Coronary artery (tissue), 2 donors: ENCODE measurements at regions not wholly inside any gene's neighbourhood (a gene's known extent, or its start where the extent isn't known, plus 50 kb on each side); places are given as distances from the start of the nearest gene placed in this dataset.

Experiments used
- DNase-seq: peaks from one replicate; pipeline ENCODE4 v3.0.0-alpha.2; 2017; ENCODE audit warnings: low spot score
- H3K27ac ChIP-seq, 2 donors: fragments of 200-600 bp; sonication (generic); one replicate each; pipeline ENCODE4 v1.5.1; 2016 to 2019
- H3K4me3 ChIP-seq: fragments of 200-600 bp; sonication (generic); 2 replicates; pipeline ENCODE4 v1.5.1; 2016; ENCODE audit warnings: mild to moderate bottlenecking, moderate library complexity
- CTCF ChIP-seq: fragments of 200-600 bp; sonication (generic); IDR thresholded peaks from one replicate; pipeline ENCODE4 v1.5.1; 2019; ENCODE audit warnings: antibody characterized with exemption

GRCh38 chr2:10201201-10201600, 78.7 kb downstream of the RRM2 start:
- Histone ChIP-seq H3K27ac (no peak overlapping the region), H3K4me3 (no peak overlapping the region)
- TF ChIP-seq CTCF, result no peak
- DNase-seq, result no peak

GRCh38 chr2:10202131-10202665, 79.7 kb downstream of the RRM2 start:
- no peak overlapping the region for H3K27ac ChIP-seq
- H3K4me3 ChIP-seq, result no peak overlapping the region
- no peak for DNase-seq
- TF ChIP-seq CTCF, result no peak

GRCh38 chr2:10204326-10205161, 82.0 kb downstream of the RRM2 start:
- no peak for TF ChIP-seq CTCF
- H3K4me3 ChIP-seq, result no peak overlapping the region
- no peak for DNase-seq
- H3K27ac ChIP-seq, result no peak overlapping the region

DNA sequence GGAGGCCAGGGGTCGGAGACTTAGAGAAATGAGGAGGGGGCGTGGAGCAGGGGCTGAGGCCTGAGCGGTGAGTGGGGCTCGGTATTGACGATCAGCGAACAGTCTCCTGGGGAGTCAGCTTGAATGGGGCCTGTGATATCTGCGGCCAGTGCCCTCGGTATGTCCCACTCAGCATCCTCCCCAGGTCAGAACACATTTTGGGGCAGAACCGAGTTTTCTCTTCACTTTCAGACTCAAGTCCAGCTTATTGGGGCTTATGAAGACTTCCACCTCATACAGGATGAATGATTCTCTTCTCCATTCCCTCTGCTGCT, 82.6 kb downstream of the RRM2 start:
- H3K4me3 ChIP-seq, result no peak overlapping the region
- DNase-seq, result no peak
- no peak for TF ChIP-seq CTCF
- H3K27ac ChIP-seq, result no peak overlapping the region

- Histone ChIP-seq H3K4me3 (no peak overlapping the region), H3K27ac (no peak overlapping the region)
- no peak for DNase-seq
These were observed 86.2 kb downstream of the RRM2 start for GRCh38 chr2:10208736-10209135.

DNA sequence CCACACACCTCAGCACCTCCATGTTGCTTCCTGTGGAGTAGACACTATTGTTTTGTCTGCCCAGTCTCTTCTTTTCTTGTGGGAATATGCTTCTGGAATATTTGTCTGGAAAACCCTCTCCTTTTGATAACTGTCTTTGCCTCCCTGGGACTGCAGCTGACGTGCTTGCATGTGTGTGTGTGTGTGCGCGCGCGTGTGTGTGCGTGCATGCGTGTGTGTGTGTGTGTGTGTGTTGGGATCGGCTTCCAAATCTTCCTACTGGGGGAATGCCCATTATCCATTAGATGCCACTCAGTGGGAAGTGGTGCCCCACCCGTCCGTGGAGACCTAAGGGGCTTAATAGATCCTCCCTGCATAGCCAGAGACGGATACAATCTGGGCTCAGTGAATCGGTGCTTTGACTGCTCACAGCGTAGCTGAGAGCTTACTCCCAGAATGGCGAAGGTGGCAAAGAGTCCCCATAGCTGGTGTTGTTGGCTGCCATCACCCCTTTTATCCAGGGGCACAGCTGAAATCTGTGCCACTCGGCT, 86.9 kb downstream of the RRM2 start:
- no peak for TF ChIP-seq CTCF

More at GRCh38 chr2:10208736-10209135, 86.2 kb downstream of the RRM2 start:
- TF ChIP-seq CTCF, result no peak

GRCh38 chr2:10210336-10210735, 87.8 kb downstream of the RRM2 start:
- H3K27ac ChIP-seq, result no peak overlapping the region
- no peak overlapping the region for H3K4me3 ChIP-seq
- no peak for DNase-seq
- TF ChIP-seq CTCF, result no peak

More for the DNA sequence above, 86.9 kb downstream of the RRM2 start:
- no peak for DNase-seq
- Histone ChIP-seq H3K4me3 (no peak overlapping the region), H3K27ac (no peak overlapping the region)
